KG1 (cell line): ENCODE measurements at regions not wholly inside any gene's neighbourhood (a gene's known extent, or its start where the extent isn't known, plus 50 kb on each side); places are given as distances from the start of the nearest gene placed in this dataset.
"Not testable (repeated sequence)": the region's sequence is repeated elsewhere in the genome, so short reads cannot be mapped to it uniquely, and the experiment has no call there.

Experiments
- DNase-seq: peaks from one replicate; lab custom pipeline; 2025; lab: John Stamatoyannopoulos, UW

- no peak for DNase-seq
These were observed 274.1 kb upstream of the CHRM3 start for GRCh38 chr1:239112101-239112935.

- DNase-seq, result no peak
These were observed 278.7 kb upstream of the CHRM3 start for GRCh38 chr1:239107676-239108075.

GRCh38 chr1:239106689-239107088, 279.7 kb upstream of the CHRM3 start:
- not testable (repeated sequence) for DNase-seq

GRCh38 chr1:239098400-239099037, 287.8 kb upstream of the CHRM3 start:
- no peak for DNase-seq

- DNase-seq, result no peak
These were observed 294.8 kb upstream of the CHRM3 start for GRCh38 chr1:239091537-239091936.

- no peak for DNase-seq
These were observed 301.8 kb upstream of the CHRM3 start for GRCh38 chr1:239084459-239085080.

GRCh38 chr1:239081947-239082346, 304.4 kb upstream of the CHRM3 start:
- not testable (repeated sequence) for DNase-seq

- DNase-seq, result no peak
These were observed 318.9 kb upstream of the CHRM3 start for GRCh38 chr1:239067480-239067879.

GRCh38 chr1:239067058-239067457, 319.3 kb upstream of the CHRM3 start:
- DNase-seq, result no peak

GRCh38 chr1:239061770-239062169, 324.6 kb upstream of the CHRM3 start:
- no peak for DNase-seq

- DNase-seq, result no peak
These were observed 328.2 kb upstream of the CHRM3 start for GRCh38 chr1:239058190-239058589.

- no peak for DNase-seq
These were observed 329.4 kb upstream of the CHRM3 start for GRCh38 chr1:239056940-239057339.

- no peak for DNase-seq
These were observed 333.1 kb upstream of the CHRM3 start for GRCh38 chr1:239053279-239053678.

- no peak for DNase-seq
These were observed 336.8 kb upstream of the CHRM3 start for GRCh38 chr1:239049571-239049970.

- no peak for DNase-seq
These were observed 341.5 kb upstream of the CHRM3 start for GRCh38 chr1:239044829-239045228.

GRCh38 chr1:239040523-239040922, 345.8 kb upstream of the CHRM3 start:
- DNase-seq, result no peak

- DNase-seq, result no peak
These were observed 355.1 kb upstream of the CHRM3 start for GRCh38 chr1:239031310-239031709.

GRCh38 chr1:239025997-239026694, 360.2 kb upstream of the CHRM3 start:
- DNase-seq, result no peak

GRCh38 chr1:239025223-239025622, 361.1 kb upstream of the CHRM3 start:
- DNase-seq, result no peak

GRCh38 chr1:239023732-239024360, 362.5 kb upstream of the CHRM3 start:
- DNase-seq, result no peak

- no peak for DNase-seq
These were observed 370.0 kb upstream of the CHRM3 start for GRCh38 chr1:239016337-239016736.

- no peak for DNase-seq
These were observed 375.0 kb upstream of the CHRM3 start for GRCh38 chr1:239011382-239011781.
